ENCODE measurements at regions not wholly inside any gene's neighbourhood (a gene's known extent, or its start where the extent isn't known, plus 50 kb on each side); places are given as distances from the start of the nearest gene placed in this dataset.

DNA sequence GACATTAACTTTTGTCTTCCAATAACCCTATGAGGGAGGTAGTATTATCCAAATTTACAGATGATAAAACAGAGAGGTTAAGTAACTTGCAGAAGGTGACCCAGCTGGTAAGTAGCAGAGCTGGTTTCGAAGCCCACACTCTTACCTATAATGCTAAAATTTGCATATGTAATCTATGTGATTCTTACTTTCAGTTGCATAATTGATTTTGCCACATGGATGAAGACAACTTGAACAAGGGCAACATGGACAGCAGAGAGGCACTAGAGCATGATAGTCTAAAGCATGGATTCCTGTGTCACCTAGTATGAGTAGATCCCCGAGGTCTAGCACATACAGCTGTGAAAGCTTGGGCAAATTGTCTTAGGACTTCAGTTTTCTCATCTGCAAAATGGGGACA, 117.6 kb upstream of the DTNBP1 start:
- TF ChIP-seq, protein P1, sequence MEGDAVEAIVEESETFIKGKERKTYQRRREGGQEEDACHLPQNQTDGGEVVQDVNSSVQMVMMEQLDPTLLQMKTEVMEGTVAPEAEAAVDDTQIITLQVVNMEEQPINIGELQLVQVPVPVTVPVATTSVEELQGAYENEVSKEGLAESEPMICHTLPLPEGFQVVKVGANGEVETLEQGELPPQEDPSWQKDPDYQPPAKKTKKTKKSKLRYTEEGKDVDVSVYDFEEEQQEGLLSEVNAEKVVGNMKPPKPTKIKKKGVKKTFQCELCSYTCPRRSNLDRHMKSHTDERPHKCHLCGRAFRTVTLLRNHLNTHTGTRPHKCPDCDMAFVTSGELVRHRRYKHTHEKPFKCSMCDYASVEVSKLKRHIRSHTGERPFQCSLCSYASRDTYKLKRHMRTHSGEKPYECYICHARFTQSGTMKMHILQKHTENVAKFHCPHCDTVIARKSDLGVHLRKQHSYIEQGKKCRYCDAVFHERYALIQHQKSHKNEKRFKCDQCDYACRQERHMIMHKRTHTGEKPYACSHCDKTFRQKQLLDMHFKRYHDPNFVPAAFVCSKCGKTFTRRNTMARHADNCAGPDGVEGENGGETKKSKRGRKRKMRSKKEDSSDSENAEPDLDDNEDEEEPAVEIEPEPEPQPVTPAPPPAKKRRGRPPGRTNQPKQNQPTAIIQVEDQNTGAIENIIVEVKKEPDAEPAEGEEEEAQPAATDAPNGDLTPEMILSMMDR (IDR thresholded peaks at IDR 0.05; ENCODE audit: low read depth, low read length): no peak
- TF ChIP-seq EZH2phosphoT487 (IDR thresholded peaks at IDR 0.05; ENCODE audit: low read depth): no peak
